ENCODE measurements at regions not wholly inside any gene's neighbourhood (a gene's known extent, or its start where the extent isn't known, plus 50 kb on each side); places are given as distances from the start of the nearest gene placed in this dataset.

DNA sequence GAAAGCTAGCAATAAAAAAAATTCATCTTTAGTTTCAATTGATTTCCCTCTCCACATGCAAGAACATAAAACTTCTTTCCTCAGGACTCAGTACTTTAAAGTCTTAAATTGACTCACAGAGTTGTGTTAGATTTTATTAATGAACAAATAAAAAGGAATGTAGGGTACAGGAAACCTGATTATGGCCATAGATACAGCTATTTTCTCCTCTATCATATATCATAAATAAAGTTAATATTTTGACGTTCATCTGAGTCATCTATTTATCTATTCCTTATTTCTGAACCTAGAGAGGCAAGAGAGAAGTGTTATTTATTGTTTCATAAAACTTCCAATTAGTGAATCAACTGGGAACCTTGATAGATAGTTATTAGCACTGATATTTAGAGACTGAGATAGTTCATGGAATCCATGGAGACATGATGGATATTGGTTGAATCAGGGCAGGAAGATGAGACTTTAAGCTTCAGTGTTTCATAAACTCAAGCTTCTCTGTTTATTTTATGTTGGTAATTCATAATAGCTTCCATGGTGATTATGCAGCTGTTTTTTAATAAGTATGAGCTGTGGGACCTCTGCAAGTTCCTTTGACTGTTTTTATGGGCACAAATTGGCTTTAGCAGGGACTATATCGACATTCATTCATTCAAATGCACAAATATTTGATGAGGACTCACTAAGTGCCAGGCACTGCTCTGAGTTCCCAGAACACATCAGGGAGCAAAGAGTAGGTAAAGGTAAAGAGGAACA, 143.5 kb upstream of the TGFBR2 start:
- TF ChIP-seq, protein P1, sequence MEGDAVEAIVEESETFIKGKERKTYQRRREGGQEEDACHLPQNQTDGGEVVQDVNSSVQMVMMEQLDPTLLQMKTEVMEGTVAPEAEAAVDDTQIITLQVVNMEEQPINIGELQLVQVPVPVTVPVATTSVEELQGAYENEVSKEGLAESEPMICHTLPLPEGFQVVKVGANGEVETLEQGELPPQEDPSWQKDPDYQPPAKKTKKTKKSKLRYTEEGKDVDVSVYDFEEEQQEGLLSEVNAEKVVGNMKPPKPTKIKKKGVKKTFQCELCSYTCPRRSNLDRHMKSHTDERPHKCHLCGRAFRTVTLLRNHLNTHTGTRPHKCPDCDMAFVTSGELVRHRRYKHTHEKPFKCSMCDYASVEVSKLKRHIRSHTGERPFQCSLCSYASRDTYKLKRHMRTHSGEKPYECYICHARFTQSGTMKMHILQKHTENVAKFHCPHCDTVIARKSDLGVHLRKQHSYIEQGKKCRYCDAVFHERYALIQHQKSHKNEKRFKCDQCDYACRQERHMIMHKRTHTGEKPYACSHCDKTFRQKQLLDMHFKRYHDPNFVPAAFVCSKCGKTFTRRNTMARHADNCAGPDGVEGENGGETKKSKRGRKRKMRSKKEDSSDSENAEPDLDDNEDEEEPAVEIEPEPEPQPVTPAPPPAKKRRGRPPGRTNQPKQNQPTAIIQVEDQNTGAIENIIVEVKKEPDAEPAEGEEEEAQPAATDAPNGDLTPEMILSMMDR (IDR thresholded peaks at IDR 0.05; ENCODE audit: low read length, missing control alignments) = no peak
- DNase-seq (ENCODE audit: low read depth) = no peak
- H3K4me3 ChIP-seq (replicated peaks; ENCODE audit: low read depth, low read length) = no peak overlapping the region

DNA sequence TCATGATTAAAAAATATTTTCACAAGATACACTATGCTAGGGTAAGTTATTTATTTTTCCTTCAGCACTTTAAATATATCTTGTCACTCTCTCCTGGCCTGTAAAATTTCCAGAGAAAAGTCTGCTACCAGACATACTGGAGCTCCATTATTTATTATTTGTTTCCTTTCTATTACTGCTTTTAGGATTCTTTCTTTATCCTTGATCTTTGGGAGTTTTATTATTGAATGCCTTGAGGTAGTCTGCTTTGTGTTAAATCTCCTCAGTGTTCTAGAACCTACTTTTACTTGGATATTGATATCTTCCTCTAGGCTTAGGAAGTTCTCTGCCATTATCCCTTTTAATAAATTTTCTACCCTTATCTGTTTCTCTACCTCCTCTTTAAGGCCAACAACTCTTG, 142.0 kb upstream of the TGFBR2 start:
- TF ChIP-seq, protein P1 (IDR thresholded peaks at IDR 0.05; ENCODE audit: low read length, missing control alignments) = no peak
- no peak for DNase-seq (ENCODE audit: low read depth)
- no peak overlapping the region for H3K4me3 ChIP-seq (replicated peaks; ENCODE audit: low read depth, low read length)

DNA sequence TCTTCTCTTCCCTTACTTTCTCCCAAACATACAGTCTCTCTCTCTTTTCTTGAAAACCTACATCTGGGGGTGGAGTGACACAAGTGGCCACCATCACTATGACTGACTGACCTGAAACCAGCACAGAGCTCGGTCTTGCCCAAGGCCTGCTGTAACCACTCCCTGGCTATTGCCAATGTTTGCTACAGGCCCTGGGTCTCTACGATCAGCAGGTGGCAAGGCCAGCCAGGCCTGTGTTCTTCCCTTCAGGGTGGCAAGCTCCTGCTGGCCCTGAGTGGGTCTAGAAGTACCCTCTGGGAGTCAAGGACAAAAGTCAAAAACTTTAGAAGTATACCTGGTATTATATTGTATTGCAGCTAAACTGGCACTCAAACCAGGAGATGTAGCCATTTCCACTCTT, 140.9 kb upstream of the TGFBR2 start:
- TF ChIP-seq, protein P1 (IDR thresholded peaks at IDR 0.05; ENCODE audit: low read length, missing control alignments) = no peak
- no peak overlapping the region for H3K4me3 ChIP-seq (replicated peaks; ENCODE audit: low read depth, low read length)
- DNase-seq (ENCODE audit: low read depth) = no peak

DNA sequence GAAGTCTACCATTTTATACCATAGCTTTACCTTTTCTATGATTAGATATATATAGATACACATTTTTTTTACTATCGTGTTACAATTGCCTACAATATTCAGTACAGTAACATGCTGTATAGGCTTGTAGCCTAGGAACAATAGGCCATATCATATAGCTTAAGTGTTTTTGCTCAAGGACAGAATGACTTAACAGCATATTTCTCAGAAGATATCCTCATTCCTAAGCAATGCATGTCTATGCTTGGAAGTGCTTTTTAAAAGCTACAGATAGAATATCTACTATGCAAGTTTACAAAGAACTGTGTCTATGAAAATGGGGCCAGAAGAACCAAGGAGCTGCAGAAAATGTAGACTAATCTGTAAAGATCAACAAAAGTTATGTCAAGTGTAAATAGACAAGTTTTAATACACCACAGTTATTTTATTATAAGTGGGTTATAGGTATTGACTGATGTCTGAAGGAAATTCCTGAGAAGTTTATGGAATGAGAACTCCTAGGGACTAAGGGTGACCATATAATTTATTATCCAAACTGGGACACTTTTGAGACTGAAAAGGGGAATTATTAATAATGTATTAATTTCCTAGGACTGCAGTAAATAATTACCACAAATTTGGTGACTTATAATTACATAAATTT, 138.7 kb upstream of the TGFBR2 start:
- no peak for DNase-seq (ENCODE audit: low read depth)
- no peak overlapping the region for H3K4me3 ChIP-seq (replicated peaks; ENCODE audit: low read depth, low read length)
- TF ChIP-seq, protein P1 (IDR thresholded peaks at IDR 0.05; ENCODE audit: low read length, missing control alignments) = no peak

DNA sequence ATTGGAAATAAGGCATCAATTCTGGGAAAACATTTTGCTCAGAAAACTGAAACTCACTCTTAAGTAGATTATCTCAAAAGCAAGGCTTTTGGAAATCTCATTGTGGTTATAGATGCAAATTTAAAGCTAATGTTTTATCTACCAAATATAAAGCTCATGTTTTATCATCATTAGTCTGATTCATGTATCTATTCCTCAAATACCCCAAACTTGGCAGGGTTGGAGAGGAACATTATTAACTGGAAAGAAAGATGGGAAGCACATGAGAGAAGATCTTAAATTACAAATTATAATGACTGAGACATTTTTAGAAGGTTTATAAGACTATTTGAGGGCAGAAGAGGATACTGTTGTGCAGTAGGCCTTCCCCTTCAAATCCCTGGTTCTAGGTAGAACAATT, 137.3 kb upstream of the TGFBR2 start:
- H3K4me3 ChIP-seq (replicated peaks; ENCODE audit: low read depth, low read length) = no peak overlapping the region
- DNase-seq (ENCODE audit: low read depth) = no peak
- TF ChIP-seq, protein P1 (IDR thresholded peaks at IDR 0.05; ENCODE audit: low read length, missing control alignments) = no peak

DNA sequence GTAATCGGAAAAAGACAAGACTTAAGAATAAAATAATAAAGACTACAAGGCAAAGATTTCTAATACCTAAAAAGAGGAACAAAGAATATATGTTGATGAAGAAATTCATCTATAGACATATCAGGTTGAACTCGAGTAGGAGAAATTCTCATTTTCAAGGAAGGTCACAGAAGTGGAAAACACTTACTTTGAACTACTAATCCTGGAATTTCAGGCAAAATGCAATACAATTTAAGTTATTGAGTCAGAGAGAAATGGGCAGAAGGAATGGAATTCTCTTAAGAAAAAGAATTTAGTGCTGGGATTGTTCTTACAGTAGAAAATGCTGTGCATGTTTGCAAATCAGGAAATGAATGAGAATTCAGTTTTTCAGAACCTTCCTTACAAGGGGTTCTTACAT, 135.9 kb upstream of the TGFBR2 start:
- no peak for DNase-seq (ENCODE audit: low read depth)
- H3K4me3 ChIP-seq (replicated peaks; ENCODE audit: low read depth, low read length) = no peak overlapping the region
- TF ChIP-seq, protein P1 (IDR thresholded peaks at IDR 0.05; ENCODE audit: low read length, missing control alignments) = no peak
